ENCODE measurements at regions not wholly inside any gene's neighbourhood (a gene's known extent, or its start where the extent isn't known, plus 50 kb on each side); places are given as distances from the start of the nearest gene placed in this dataset.

GRCh38 chrX:8278557-8278956 lies 107.5 kb upstream of the VCX2 start:
- Histone ChIP-seq H3K36me3 (no peaks in the 10 kb centered on the region), H3K4me1 (no peaks in the 10 kb centered on the region), H3K27me3 (no peaks in the 10 kb centered on the region), H3K9me3 (peaks cover 0 to 4% of the 10 kb centered on the region in 2 donors), H3K27ac (no peak overlapping the region), H3K4me3 (no peak overlapping the region)
- DNase-seq (ENCODE audit: low spot score in 2 of 2), result no peak
- TF ChIP-seq CTCF (IDR thresholded peaks at IDR 0.05), result no peak
- intact Hi-C loops (cut with DNase I), result no loop called here

- Histone ChIP-seq H3K27me3 (no peaks in the 10 kb centered on the region), H3K27ac (no peak overlapping the region), H3K9me3 (peaks cover 0 to 4% of the 10 kb centered on the region in 2 donors), H3K36me3 (no peaks in the 10 kb centered on the region), H3K4me1 (no peaks in the 10 kb centered on the region), H3K4me3 (no peak overlapping the region)
- intact Hi-C loops (cut with DNase I), result no loop called here
- DNase-seq (ENCODE audit: low spot score in 2 of 2), result no peak
- TF ChIP-seq CTCF (IDR thresholded peaks at IDR 0.05), result no peak
Observed at GRCh38 chrX:8279323-8279722, 108.3 kb upstream of the VCX2 start.

GRCh38 chrX:8284131-8284530 lies 113.1 kb upstream of the VCX2 start:
- H3K36me3 ChIP-seq, result no peaks in the 10 kb centered on the region
- no peak overlapping the region for H3K4me3 ChIP-seq
- H3K9me3 ChIP-seq, result no peaks in the 10 kb centered on the region
- H3K27me3 ChIP-seq, result no peaks in the 10 kb centered on the region
- DNase-seq (ENCODE audit: low spot score in 2 of 2), result no peak
- H3K4me1 ChIP-seq, result no peaks in the 10 kb centered on the region
- no peak for TF ChIP-seq CTCF (IDR thresholded peaks at IDR 0.05)
- intact Hi-C loops (cut with DNase I), result no loop called here
- no peak overlapping the region for H3K27ac ChIP-seq

- no peak for TF ChIP-seq CTCF (IDR thresholded peaks at IDR 0.05)
- no peak for DNase-seq (ENCODE audit: low spot score in 2 of 2)
- no peaks in the 10 kb centered on the region for H3K9me3 ChIP-seq
- no peak overlapping the region for H3K4me3 ChIP-seq
- H3K36me3 ChIP-seq, result no peaks in the 10 kb centered on the region
- intact Hi-C loops (cut with DNase I), result no loop called here
- H3K4me1 ChIP-seq, result no peaks in the 10 kb centered on the region
- no peak overlapping the region for H3K27ac ChIP-seq
- no peaks in the 10 kb centered on the region for H3K27me3 ChIP-seq
Observed at GRCh38 chrX:8288590-8288989, 117.5 kb upstream of the VCX2 start.

GRCh38 chrX:8289523-8289922 lies 118.5 kb upstream of the VCX2 start:
- TF ChIP-seq CTCF (IDR thresholded peaks at IDR 0.05), result no peak
- intact Hi-C loops (cut with DNase I), result no loop called here
- no peaks in the 10 kb centered on the region for H3K9me3 ChIP-seq

GRCh38 chrX:8297766-8298165 lies 126.7 kb upstream of the VCX2 start:
- Histone ChIP-seq H3K36me3 (no peaks in the 10 kb centered on the region), H3K4me1 (no peaks in the 10 kb centered on the region), H3K9me3 (no peaks in the 10 kb centered on the region), H3K4me3 (no peak overlapping the region), H3K27ac (no peak overlapping the region), H3K27me3 (no peaks in the 10 kb centered on the region)
- TF ChIP-seq CTCF (IDR thresholded peaks at IDR 0.05), result no peak
- DNase-seq (ENCODE audit: low spot score in 2 of 2), result no peak
- intact Hi-C loops (cut with DNase I), result no loop called here

More at GRCh38 chrX:8289523-8289922, 118.5 kb upstream of the VCX2 start:
- Histone ChIP-seq H3K4me1 (no peaks in the 10 kb centered on the region), H3K27me3 (no peaks in the 10 kb centered on the region), H3K36me3 (no peaks in the 10 kb centered on the region), H3K27ac (no peak overlapping the region), H3K4me3 (no peak overlapping the region)
- no peak for DNase-seq (ENCODE audit: low spot score in 2 of 2)

Measured in ascending aorta (tissue), 2 donors.